ENCODE measurements at regions not wholly inside any gene's neighbourhood (a gene's known extent, or its start where the extent isn't known, plus 50 kb on each side); places are given as distances from the start of the nearest gene placed in this dataset.
"Not testable (repeated sequence)": the region's sequence is repeated elsewhere in the genome, so short reads cannot be mapped to it uniquely, and the experiment has no call there.

- DNase-seq: no peak
These were observed 93.7 kb upstream of the SRSF6 start for GRCh38 chr20:43364001-43364400.

DNA sequence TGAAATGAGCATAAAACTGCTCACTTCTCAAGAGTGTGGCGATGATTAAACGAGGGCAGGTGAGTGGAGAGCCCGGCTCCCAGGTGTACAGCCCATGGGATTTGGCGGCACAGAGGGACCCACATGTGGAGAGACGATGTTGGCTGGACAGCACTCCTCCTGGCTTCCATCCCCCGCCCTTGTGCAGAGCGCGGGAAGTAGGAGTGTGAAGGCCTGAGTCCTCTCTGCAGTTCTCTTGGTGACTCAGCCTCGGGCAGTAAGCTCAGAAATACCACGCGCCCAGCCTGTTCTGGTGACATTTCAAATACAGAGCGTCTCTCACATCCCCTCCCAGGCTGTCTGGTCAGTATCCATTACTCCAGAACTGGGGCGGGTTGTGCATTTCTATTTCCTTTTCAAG is 94.2 kb upstream of the SRSF6 start:
- DNase-seq: no peak

DNA sequence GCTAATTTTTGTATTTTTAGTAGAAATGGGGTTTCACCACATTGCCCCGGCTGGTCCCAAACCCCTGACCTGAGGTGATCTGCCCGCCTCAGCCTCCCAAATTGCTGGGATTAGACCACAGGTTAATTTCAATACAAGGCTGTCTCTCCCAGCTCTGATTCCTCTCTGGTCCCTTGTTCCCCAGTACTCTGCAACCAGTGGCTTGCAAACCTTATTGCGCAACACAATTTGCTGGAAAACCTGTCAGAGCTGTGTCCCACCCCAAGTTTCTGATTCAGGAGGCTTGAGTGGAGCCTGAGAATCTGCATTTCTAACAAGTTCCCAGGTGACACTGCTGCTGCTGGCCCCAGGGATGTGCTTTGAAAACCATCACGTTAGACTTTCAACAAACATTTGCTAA is 96.2 kb upstream of the SRSF6 start:
- DNase-seq: no peak

DNA sequence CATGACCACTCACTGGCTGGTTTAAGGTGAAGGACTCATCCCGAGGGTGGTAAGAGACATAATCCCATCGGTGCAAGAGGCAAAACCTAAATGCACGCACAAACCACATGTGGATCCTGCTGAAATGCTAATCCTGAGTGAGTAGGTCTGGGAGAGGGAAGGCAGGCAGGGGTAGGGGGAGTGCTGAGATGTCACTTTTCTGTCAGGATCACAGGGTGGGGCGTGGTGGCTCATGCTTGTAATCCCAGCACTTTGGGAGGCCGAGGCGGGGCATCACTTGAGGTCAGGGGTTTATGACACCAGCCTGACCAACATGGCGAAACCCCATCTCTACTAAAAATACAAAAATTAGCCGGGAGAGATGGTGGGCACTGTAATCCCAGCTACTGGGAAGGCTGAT is 97.7 kb upstream of the SRSF6 start:
- DNase-seq: no peak

DNA sequence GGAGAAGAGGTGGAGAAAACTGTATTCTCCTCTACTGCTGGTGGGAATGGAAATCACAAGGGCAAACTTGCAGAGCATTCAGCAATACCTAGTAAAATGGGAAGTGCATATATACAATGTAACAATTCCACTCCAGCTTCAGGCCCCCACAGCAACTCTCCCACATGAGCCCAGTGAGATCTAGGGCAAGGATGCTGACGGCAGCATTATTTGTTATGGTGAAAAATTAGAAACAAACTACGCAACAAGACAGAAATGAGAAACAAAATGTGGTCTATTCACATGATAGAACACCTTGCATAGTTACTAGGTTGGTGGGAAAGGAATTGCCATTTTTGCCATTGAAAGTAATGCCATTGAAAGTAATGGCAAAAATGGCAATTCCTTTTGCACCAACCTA is 98.9 kb upstream of the SRSF6 start:
- no peak for DNase-seq

GRCh38 chr20:43357352-43357751 is 100.3 kb upstream of the SRSF6 start:
- DNase-seq: no peak

- DNase-seq: no peak
These were observed 102.1 kb upstream of the SRSF6 start for GRCh38 chr20:43355610-43356009.

DNA sequence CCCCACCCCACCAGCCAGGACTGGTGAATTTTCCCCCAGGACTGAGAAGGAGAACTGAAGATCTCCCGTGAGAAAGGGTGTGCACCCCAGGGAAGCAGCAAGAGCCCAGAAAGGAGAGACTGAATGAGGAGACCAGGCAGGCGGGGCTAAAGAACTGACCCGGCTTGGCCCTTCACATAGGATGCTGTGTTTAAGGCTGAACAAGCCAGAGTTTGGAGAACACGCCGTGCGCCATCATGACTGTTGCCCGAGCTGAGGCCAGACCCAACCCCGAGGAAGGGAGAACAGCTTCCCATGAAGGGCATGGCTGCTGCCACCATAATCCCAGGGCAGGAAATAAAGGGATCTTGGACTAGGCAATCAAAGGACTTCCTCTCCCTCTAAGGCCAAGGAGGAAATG is 104.7 kb upstream of the SRSF6 start:
- DNase-seq: no peak

DNA sequence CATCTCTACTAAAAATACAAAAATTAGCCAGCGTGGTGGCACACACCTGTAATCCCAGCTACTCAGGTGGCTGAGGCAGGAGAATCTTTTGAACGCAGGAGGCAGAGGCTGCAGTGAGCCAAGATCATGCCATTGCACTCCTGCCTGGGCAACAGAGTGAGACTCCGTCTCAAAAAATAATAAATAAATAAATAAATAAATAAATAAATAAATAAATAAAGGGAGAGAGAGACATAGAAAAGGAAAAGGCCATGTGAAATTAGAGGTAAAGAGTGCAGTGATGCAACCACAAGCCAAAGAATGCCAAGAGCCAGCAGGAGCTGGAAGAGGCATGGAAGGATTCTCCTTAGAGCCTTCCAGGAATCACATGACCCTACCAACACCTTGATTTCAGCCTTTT is 107.0 kb upstream of the SRSF6 start:
- not testable (repeated sequence) for DNase-seq

GRCh38 chr20:43349841-43350240 is 107.9 kb upstream of the SRSF6 start:
- no peak for DNase-seq

DNA sequence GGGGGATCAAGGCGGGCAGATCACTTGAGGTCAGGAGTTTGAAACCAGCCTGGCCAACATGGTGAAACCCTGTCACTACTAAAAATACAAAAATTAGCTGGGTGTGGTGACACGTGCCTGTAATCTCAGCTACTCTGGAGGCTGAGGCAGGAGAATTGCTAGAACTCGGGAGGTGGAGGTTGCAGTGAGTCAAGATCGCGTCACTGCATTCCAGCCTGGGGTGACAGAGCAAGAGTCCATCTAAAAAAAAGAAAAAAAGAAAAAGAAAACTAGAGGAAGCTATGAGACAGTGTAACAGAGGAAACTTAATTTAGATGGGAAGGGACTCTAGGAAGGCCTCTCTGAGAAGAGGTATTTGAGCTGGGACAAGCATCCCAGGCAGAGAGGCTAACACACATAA is 109.9 kb upstream of the SRSF6 start:
- not testable (repeated sequence) for DNase-seq

- no peak for DNase-seq
These were observed 112.0 kb upstream of the SRSF6 start for GRCh38 chr20:43345676-43346075.

DNA sequence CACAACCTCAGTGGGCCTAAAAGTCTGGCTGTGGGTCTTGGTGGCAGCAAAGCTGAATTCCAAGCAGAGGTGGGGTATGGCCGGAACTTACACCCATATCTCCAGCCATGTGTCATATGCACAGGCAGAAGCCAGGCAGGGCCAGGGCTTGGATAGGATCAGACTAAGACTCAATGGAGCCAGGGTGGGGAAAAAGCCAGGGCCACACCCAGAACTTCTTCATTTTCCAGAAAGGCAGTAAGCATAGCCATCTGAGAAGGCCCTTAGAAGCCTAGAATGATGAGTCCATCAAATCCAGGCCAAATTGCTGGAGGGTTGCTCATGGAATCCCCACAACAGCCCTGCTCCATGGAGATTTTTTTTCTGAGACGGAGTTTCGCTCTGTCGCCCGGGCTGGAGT is 116.2 kb upstream of the SRSF6 start:
- no peak for DNase-seq

GRCh38 chr20:43337036-43337435 is 120.7 kb upstream of the SRSF6 start:
- DNase-seq: no peak

GRCh38 chr20:43334080-43334479 is 123.6 kb upstream of the SRSF6 start:
- DNase-seq: no peak

- DNase-seq: no peak
These were observed 125.8 kb upstream of the SRSF6 start for GRCh38 chr20:43331906-43332305.

- DNase-seq: no peak
These were observed 129.0 kb upstream of the SRSF6 start for GRCh38 chr20:43328697-43329096.

DNA sequence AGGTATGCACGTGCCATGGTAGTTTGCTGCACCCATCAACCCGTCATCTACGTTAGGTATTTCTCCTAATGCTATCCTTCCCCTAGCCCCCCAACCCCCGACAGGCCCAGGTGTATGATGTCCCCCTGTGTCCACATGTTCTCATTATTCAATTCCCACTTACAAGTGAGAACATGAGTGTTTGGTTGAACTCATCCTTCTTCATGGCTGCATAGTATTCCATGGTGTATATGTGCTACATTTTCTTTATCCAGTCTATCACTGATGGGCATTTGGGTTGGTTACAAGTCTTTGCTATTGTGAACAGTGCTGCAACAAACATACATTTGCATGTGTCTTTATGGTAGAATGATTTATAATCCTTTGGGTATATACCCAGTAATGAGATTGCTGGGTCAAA is 130.5 kb upstream of the SRSF6 start:
- DNase-seq: not testable (repeated sequence)

DNA sequence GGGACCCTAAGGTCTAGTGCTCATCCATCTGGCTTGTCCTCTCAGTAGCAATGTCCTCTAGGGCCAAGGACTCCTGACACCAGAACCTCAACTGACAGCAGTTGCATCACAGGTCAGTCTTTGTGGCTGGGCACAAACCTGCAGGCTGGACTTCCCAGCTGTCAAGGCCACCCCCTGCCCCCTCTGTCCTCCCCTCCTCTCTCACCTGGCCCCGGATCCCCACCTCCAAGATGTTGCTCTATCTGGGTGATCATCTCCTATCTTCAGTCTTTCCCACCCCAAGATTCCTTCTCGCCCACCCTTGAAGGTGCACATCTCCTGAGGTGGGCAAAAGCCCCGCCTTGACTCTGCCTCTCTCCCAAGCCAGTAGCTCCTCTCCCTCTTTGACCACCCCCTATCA is 131.8 kb upstream of the SRSF6 start:
- no peak for DNase-seq

DNA sequence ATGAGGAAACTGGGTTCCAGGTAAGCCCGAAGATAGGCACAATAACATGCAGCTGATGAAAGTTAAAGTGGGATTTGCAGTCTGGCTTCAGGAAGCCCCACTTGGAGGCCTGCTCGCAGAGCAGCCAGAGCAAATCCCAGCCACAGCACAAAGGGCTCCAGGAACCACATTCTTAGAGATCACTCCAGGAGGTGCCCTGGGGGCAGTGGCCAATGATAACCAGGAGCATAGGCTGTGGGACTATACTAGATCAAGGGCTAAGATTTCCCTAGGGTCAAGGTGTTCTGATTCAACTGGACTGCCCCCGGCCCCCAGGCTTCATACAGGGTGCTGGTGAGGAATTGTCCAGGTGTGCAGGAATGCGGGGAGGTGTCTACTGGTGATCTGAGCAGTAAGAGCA is 133.9 kb upstream of the PTPRT start:
- DNase-seq: no peak

- peak in 1 of 4 experiments; percentile 9 for DNase-seq
These were observed 133.1 kb upstream of the PTPRT start for GRCh38 chr20:43322851-43323250.

DNA sequence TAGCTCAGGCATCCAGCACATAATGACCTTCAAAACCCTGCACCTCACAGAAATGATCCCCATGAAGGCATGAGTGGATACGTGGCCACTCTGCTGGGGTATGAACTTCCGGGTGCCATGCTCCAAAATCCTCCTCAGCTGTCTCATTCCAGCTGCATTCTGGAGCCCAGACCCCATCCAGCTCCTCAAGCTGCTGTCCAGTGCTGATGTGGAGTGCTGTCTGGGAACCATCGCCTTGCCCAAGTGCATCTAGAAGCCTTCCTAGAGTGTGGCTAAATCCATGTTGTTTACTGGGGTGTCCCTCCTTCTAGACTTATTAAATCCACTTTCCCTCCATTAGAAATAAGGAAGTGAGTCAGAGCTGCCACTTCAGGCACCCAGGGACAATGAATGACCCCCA is 130.8 kb upstream of the PTPRT start:
- DNase-seq: no peak

DNA sequence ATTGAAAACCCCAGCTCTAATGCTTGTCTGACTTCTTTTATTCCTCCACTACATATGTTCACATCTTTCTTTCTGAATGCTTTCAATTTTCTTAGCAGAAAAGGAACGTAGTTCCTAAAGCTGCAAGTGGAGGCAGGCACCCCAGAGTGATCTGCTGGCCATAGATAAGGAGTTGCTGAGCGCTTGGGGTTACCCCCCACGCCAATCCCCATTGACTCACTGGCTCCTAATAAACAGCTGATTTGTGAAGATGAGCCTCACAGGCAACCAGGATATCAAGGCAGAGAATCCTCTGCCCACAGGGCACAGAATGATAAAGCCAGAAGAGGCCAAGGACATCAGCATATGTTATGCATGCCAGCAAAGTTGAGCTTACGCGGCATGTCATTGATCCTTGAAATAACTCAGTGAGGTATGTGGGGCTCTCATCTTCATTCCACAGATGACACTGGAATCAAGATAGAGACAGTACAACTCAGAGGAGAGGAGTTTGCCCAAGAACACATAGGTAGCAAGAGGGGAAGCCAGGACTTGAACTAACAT is 129.1 kb upstream of the PTPRT start:
- DNase-seq: no peak

DNA sequence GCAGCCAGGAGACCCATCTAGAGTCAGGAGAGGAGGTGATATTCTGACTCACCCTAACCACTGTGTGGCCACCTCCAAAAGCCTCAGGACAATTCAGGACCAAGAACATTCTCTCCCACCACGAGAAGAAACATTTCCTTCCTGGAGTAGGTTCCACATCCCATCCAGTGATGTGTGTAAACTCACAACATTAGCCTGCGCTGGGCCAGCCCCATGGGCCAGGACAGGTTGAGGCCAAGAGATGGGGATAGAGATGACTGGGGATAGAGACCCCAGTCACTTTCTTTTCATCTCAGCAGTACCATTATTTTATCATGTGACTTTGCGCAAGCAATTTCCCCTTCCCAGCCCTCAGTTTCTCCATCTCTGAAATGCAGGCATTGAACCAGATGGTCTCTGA is 126.6 kb upstream of the PTPRT start:
- DNase-seq: no peak

DNA sequence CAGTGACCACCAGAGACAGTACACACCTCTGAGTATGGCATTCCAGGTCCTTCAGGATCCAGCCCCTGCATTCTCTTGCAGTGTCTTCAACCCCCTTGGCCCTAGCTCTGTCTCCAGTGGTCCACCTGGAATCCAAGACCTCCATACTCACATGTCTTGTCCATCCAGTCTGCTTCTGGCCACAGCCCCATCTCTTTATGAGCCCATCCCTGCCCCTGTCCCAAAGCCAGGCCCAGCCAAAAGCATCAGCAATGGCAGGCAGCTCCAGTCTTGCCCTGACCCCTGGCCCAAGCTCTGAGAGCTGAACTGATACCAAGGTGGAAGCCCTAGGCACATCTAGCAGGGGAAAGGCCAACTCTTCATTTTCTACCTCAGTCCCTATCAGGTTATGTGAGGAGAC is 119.6 kb upstream of the PTPRT start:
- DNase-seq: no peak

DNA sequence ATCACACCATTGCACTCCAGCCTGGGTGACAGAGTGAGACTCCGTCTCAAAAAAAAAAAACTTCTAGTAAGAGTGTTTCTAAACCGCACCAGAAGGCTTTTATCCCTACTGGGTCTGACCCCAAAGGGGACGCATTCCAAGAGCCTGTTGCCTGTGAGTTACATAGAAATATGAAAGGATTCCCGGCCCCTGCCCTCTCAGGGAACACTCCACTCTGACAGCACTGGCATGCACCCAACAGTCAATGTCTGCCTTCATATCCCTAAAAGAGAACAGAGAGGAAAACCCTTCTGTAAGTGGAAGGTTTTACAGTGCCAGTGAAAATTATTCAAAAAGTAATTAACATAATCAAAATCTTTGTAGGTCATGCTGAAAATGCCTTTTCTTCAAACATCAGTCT is 117.1 kb upstream of the PTPRT start:
- no peak for DNase-seq
